Mesenchymal stem cell (in vitro differentiated cells and primary cell): ENCODE measurements at regions not wholly inside any gene's neighbourhood (a gene's known extent, or its start where the extent isn't known, plus 50 kb on each side); places are given as distances from the start of the nearest gene placed in this dataset.
A peak's percentile ranks its signal among the peaks of the same experiment; 100 is the strongest.

Experiments
- DNase-seq: peaks from one replicate; pipeline ENCODE4 v3.0.0-alpha.2; 2013
- H2AFZ ChIP-seq: one replicate; pipeline ENCODE4 v1.6.1; 2013; ENCODE audit warnings: low read depth, mild to moderate bottlenecking, control low read depth, inconsistent platforms, low read length, moderate library complexity
- H2AK5ac ChIP-seq: 2 replicates; pipeline ENCODE4 v1.6.1; 2013; ENCODE audit warnings: low read length, moderate library complexity, mild to moderate bottlenecking, inconsistent platforms; ENCODE audit not compliant: severe bottlenecking
- H2BK120ac ChIP-seq: one replicate; pipeline ENCODE4 v1.6.1; 2013; ENCODE audit warnings: low read depth, mild to moderate bottlenecking, inconsistent platforms, low read length, moderate library complexity
- H2BK12ac ChIP-seq, 2 experiments: one replicate each; pipeline ENCODE4 v1.6.1; 2013; ENCODE audit warnings: inconsistent platforms in 2 of 2, low read length in 2 of 2, mild to moderate bottlenecking in 2 of 2, moderate library complexity in 2 of 2, control low read depth in 1 of 2
- H2BK15ac ChIP-seq: one replicate; pipeline ENCODE4 v1.6.1; 2013; ENCODE audit warnings: mild to moderate bottlenecking, low read depth, inconsistent platforms; ENCODE audit not compliant: poor library complexity, severe bottlenecking
- H2BK5ac ChIP-seq: 2 replicates; pipeline ENCODE4 v1.6.1; 2013; ENCODE audit warnings: low read depth, mild to moderate bottlenecking, low read length, control low read depth, inconsistent platforms; ENCODE audit not compliant: poor library complexity, severe bottlenecking
- H3K14ac ChIP-seq, 2 experiments: one replicate each; pipeline ENCODE4 v1.6.1; 2013; ENCODE audit warnings: inconsistent platforms in 2 of 2, low read length in 2 of 2, control low read depth in 1 of 2, mild to moderate bottlenecking in 1 of 2, moderate library complexity in 1 of 2
- H3K18ac ChIP-seq, 2 experiments: one replicate each; pipeline ENCODE4 v1.6.1; 2013; ENCODE audit warnings: inconsistent platforms in 2 of 2, low read length in 2 of 2, control low read depth in 1 of 2, low read depth in 1 of 2, mild to moderate bottlenecking in 1 of 2
- H3K23ac ChIP-seq, 2 experiments: one replicate each; pipeline ENCODE4 v1.6.1; 2013; ENCODE audit warnings: inconsistent platforms in 2 of 2, low read length in 2 of 2, mild to moderate bottlenecking in 2 of 2, moderate library complexity in 2 of 2, control low read depth in 1 of 2
- H3K27ac ChIP-seq: 2 replicates; pipeline ENCODE4 v1.5.1; 2013; ENCODE audit warnings: mild to moderate bottlenecking, moderate library complexity, low read length, control low read depth, inconsistent platforms; ENCODE audit not compliant: poor library complexity, severe bottlenecking
- H3K27me3 ChIP-seq, 2 experiments: 2 replicates each; pipeline versions ENCODE4 v1.6.1 to v1.7.0; 2013; ENCODE audit warnings: low read length in 2 of 2, mild to moderate bottlenecking in 2 of 2, moderate library complexity in 2 of 2, control low read depth in 1 of 2, inconsistent platforms in 1 of 2; ENCODE audit not compliant: control insufficient read depth in 1 of 2, insufficient read depth in 1 of 2
- H3K36me3 ChIP-seq, 2 experiments: 2 replicates each; pipeline versions ENCODE4 v1.6.1 to v1.7.0; 2013; ENCODE audit warnings: low read length in 2 of 2, control low read depth in 1 of 2, inconsistent platforms in 1 of 2, low read depth in 1 of 2, mild to moderate bottlenecking in 1 of 2; ENCODE audit not compliant: insufficient read depth in 2 of 2, control insufficient read depth in 1 of 2
- H3K4ac ChIP-seq, 2 experiments: one replicate each; pipeline ENCODE4 v1.6.1; 2013; ENCODE audit warnings: inconsistent platforms in 2 of 2, low read length in 2 of 2, mild to moderate bottlenecking in 2 of 2, moderate library complexity in 2 of 2, control low read depth in 1 of 2, low read depth in 1 of 2
- H3K4me1 ChIP-seq: 2 replicates; pipeline ENCODE4 v1.6.1; 2013; ENCODE audit warnings: low read depth, low read length, control low read depth; ENCODE audit not compliant: control insufficient read depth, insufficient read depth
- H3K4me2 ChIP-seq: 2 replicates; pipeline ENCODE4 v1.6.1; 2013; ENCODE audit warnings: low read length, mild to moderate bottlenecking, inconsistent platforms; ENCODE audit not compliant: poor library complexity, severe bottlenecking
- H3K4me3 ChIP-seq, 2 experiments: 2 replicates each; pipeline versions ENCODE4 v1.5.1 to v1.7.0; 2013; ENCODE audit warnings: low read length in 2 of 2, mild to moderate bottlenecking in 2 of 2, control low read depth in 1 of 2, low read depth in 1 of 2; ENCODE audit not compliant: insufficient read depth in 1 of 2
- H3K79me1 ChIP-seq: replicated peaks from 2 replicates; pipeline ENCODE4 v1.6.1; 2013; ENCODE audit warnings: mild to moderate bottlenecking, control low read depth, low read length, inconsistent platforms; ENCODE audit not compliant: poor library complexity, severe bottlenecking
- H3K9ac ChIP-seq: 2 replicates; pipeline ENCODE4 v1.7.0; 2013; ENCODE audit warnings: mild to moderate bottlenecking, low read length, moderate library complexity
- H3K9me3 ChIP-seq: 2 replicates; pipeline ENCODE4 v1.7.0; 2013; ENCODE audit warnings: mild to moderate bottlenecking, low read length; ENCODE audit not compliant: control insufficient read depth
- H4K8ac ChIP-seq: one replicate; pipeline ENCODE4 v1.6.1; 2013; ENCODE audit warnings: inconsistent platforms, mild to moderate bottlenecking, low read length, moderate library complexity
- H4K91ac ChIP-seq: one replicate; pipeline ENCODE4 v1.6.1; 2013; ENCODE audit warnings: mild to moderate bottlenecking, low read length, inconsistent platforms
- WGBS: methylation state at CpG from one replicate; pipeline ENCODE4 v1.1.7; 2013; ENCODE audit warnings: mixed read lengths; 5-methylcytosine and 5-hydroxymethylcytosine counted together

- Histone ChIP-seq H3K9me3 (no peaks in the 10 kb centered on the region), H2BK15ac (no peak overlapping the region), H3K27ac (no peak overlapping the region), H2AFZ (no peak overlapping the region), H2BK120ac (no peak overlapping the region), H2BK5ac (no peak overlapping the region), H2AK5ac (no peak overlapping the region), H3K4me3 (no peak overlapping the region), H3K36me3 (no peaks in the 10 kb centered on the region), H2BK12ac (peak overlapping the region in 1 of 2 experiments; percentile 1), H3K9ac (peak overlapping the region; percentile 13), H3K79me1 (no peaks in the 10 kb centered on the region), H4K91ac (no peak overlapping the region), H3K27me3 (no peaks in the 10 kb centered on the region), H3K4me1 (no peaks in the 10 kb centered on the region), H4K8ac (no peak overlapping the region), H3K4ac (no peak overlapping the region), H3K23ac (no peak overlapping the region), H3K18ac (peak overlapping the region; percentile 70 to 73), H3K14ac (no peak overlapping the region), H3K4me2 (no peak overlapping the region)
- WGBS, result 100% methylated on average over 2 of the region's 2 CpGs
- peak; percentile 38 for DNase-seq
These were observed 68.0 kb upstream of the ATXN3L start for GRCh38 chrX:13387666-13388494.

GRCh38 chrX:13386636-13387035, 66.8 kb upstream of the ATXN3L start:
- Histone ChIP-seq H3K18ac (no peak overlapping the region), H2BK12ac (no peak overlapping the region), H3K4me3 (no peak overlapping the region), H3K27ac (no peak overlapping the region), H3K9ac (peak overlapping the region; percentile 13), H4K91ac (no peak overlapping the region), H3K36me3 (no peaks in the 10 kb centered on the region), H3K4me1 (no peaks in the 10 kb centered on the region), H2AK5ac (no peak overlapping the region), H2BK5ac (no peak overlapping the region), H3K79me1 (no peaks in the 10 kb centered on the region), H3K9me3 (no peaks in the 10 kb centered on the region), H2AFZ (no peak overlapping the region), H2BK120ac (no peak overlapping the region), H3K14ac (no peak overlapping the region), H4K8ac (no peak overlapping the region), H3K23ac (no peak overlapping the region), H2BK15ac (no peak overlapping the region), H3K4ac (peak overlapping the region in 1 of 2 experiments; percentile 16), H3K4me2 (no peak overlapping the region), H3K27me3 (no peaks in the 10 kb centered on the region)
- DNase-seq, result no peak

GRCh38 chrX:13386092-13386491, 66.2 kb upstream of the ATXN3L start:
- Histone ChIP-seq H3K79me1 (no peaks in the 10 kb centered on the region), H3K14ac (no peak overlapping the region), H3K18ac (no peak overlapping the region), H4K8ac (no peak overlapping the region), H3K4me3 (no peak overlapping the region), H2BK120ac (no peak overlapping the region), H3K27ac (no peak overlapping the region), H3K9ac (no peak overlapping the region), H3K4ac (no peak overlapping the region), H2BK12ac (no peak overlapping the region), H3K9me3 (no peaks in the 10 kb centered on the region), H3K27me3 (no peaks in the 10 kb centered on the region), H4K91ac (no peak overlapping the region), H2AK5ac (no peak overlapping the region), H2BK15ac (no peak overlapping the region), H2AFZ (no peak overlapping the region), H3K4me1 (no peaks in the 10 kb centered on the region), H3K23ac (no peak overlapping the region), H2BK5ac (no peak overlapping the region), H3K4me2 (no peak overlapping the region), H3K36me3 (no peaks in the 10 kb centered on the region)
- WGBS, result 69% methylated on average over 2 of the region's 3 CpGs
- no peak for DNase-seq

GRCh38 chrX:13383907-13384306, 64.1 kb upstream of the ATXN3L start:
- no peak overlapping the region for H2BK12ac ChIP-seq
- no peak overlapping the region for H3K9ac ChIP-seq
- H4K91ac ChIP-seq, result no peak overlapping the region
- H3K79me1 ChIP-seq, result no peaks in the 10 kb centered on the region
- H3K4me3 ChIP-seq, result no peak overlapping the region
- H3K9me3 ChIP-seq, result no peaks in the 10 kb centered on the region
- WGBS, result 94% methylated on average over 2 of the region's 5 CpGs
- no peak overlapping the region for H2BK15ac ChIP-seq
- H4K8ac ChIP-seq, result no peak overlapping the region
- no peaks in the 10 kb centered on the region for H3K36me3 ChIP-seq
- no peak overlapping the region for H3K4ac ChIP-seq
- no peak overlapping the region for H2AFZ ChIP-seq
- no peak overlapping the region for H2BK120ac ChIP-seq
- no peaks in the 10 kb centered on the region for H3K4me1 ChIP-seq
- H3K27me3 ChIP-seq, result no peaks in the 10 kb centered on the region
- no peak overlapping the region for H3K14ac ChIP-seq
- no peak overlapping the region for H3K4me2 ChIP-seq
- H3K23ac ChIP-seq, result no peak overlapping the region
- DNase-seq, result no peak
- no peak overlapping the region for H2AK5ac ChIP-seq
- H2BK5ac ChIP-seq, result no peak overlapping the region
- no peak overlapping the region for H3K27ac ChIP-seq
- H3K18ac ChIP-seq, result no peak overlapping the region
